K562 (cell line): ENCODE measurements at regions not wholly inside any gene's neighbourhood (a gene's known extent, or its start where the extent isn't known, plus 50 kb on each side); places are given as distances from the start of the nearest gene placed in this dataset.
A peak's percentile ranks its signal among the peaks of the same experiment; 100 is the strongest.

Experiments used
- ATAC-seq: fragments of 200-7000 bp; cut with Tn5 transposase; 3 replicates; pipeline ENCODE4 v1.9.1; 2020; ENCODE audit warnings: moderate library complexity
- BruUV-seq: library from RNA; stranded (reverse); fragments of 400-500 nt; replicated peaks from 2 replicates; lab custom pipeline; 2021; lab: Mats Ljungman, UMichigan
- CTCF ChIA-PET: fragments of 300-600 bp; formaldehyde crosslinking; extraction: SDS; loops from one replicate; lab custom pipeline; 2021; ENCODE audit warnings: low intra/inter-chr PET ratio; lab: Yijun Ruan, JAX
- POLR2A ChIA-PET: fragments of 300-600, 350-650 bp; sonication (Branson Sonifier 250); formaldehyde crosslinking; extraction: SDS; loops from one replicate; lab custom pipeline; 2021; ENCODE audit warnings: antibody characterized with exemption, inconsistent platforms; lab: Yijun Ruan, JAX
- DNase-seq, 4 experiments: peaks; one replicate each; pipeline versions ENCODE4 v3.0.0 to v3.0.0-alpha.2; 2011 to 2018; ENCODE audit warnings: low spot score in 3 of 4, mixed read lengths in 3 of 4; ENCODE audit errors: extremely low read depth in 1 of 4
- FAIRE-seq: peaks from 2 replicates; lab custom pipeline; 2011; peaks lifted over from hg19 to GRCh38; lab: Jason Lieb, UNC
- H2AFZ ChIP-seq: 2 replicates; pipeline ENCODE4 v1.6.0; 2011; ENCODE audit warnings: low read depth, low read length, control low read depth, inconsistent platforms
- H3K27ac ChIP-seq: fragments of 200-600 bp; 3 replicates; pipeline ENCODE4 v1.8.0; 2011; ENCODE audit warnings: low read depth, mild to moderate bottlenecking, control low read depth, inconsistent platforms, low read length, moderate library complexity, mixed read lengths; ENCODE audit errors: extremely low read depth
- H3K27me3 ChIP-seq, 2 experiments: fragments of 300-600 bp in 1 of 2; 2 replicates in 1 of 2; 3 replicates in 1 of 2; pipeline versions ENCODE4 v1.6.0 to v1.8.0; 2011; ENCODE audit warnings: inconsistent platforms in 2 of 2, low read length in 2 of 2, mild to moderate bottlenecking in 1 of 2, mixed read lengths in 1 of 2, moderate library complexity in 1 of 2; ENCODE audit not compliant: control insufficient read depth in 2 of 2, insufficient read depth in 2 of 2
- H3K36me3 ChIP-seq: fragments of 300-600 bp; 3 replicates; pipeline ENCODE4 v1.8.0; 2011; ENCODE audit warnings: mild to moderate bottlenecking, low read length, inconsistent platforms; ENCODE audit not compliant: control insufficient read depth, insufficient read depth
- H3K4me1 ChIP-seq, 2 experiments: fragments of 200-600 bp in 1 of 2; replicated peaks in 1 of 2; 2 replicates in 1 of 2; 3 replicates in 1 of 2; pipeline versions ENCODE4 v1.5.1 to v1.8.0; 2011; ENCODE audit warnings: inconsistent platforms in 2 of 2, low read length in 2 of 2, mild to moderate bottlenecking in 1 of 2, mixed read lengths in 1 of 2, moderate library complexity in 1 of 2; ENCODE audit not compliant: control insufficient read depth in 2 of 2, insufficient read depth in 2 of 2
- H3K4me2 ChIP-seq: 2 replicates; pipeline ENCODE4 v1.6.1; 2011; ENCODE audit warnings: low read length, control low read depth, inconsistent platforms, mixed read lengths; ENCODE audit not compliant: insufficient read depth
- H3K4me3 ChIP-seq: fragments of 200-600 bp; sonication (generic), shearing (Covaris generic); 2 replicates; pipeline ENCODE4 v1.5.1; 2016; ENCODE audit warnings: control low read depth, inconsistent platforms
- H3K79me2 ChIP-seq: fragments of 200-600 bp; 3 replicates; pipeline ENCODE4 v1.8.0; 2011; ENCODE audit warnings: low read length, inconsistent platforms; ENCODE audit not compliant: control insufficient read depth, insufficient read depth
- H3K9ac ChIP-seq, 2 experiments: 2 replicates each; pipeline versions ENCODE4 v1.6.0 to v1.6.1; 2011; ENCODE audit warnings: low read depth in 2 of 2, low read length in 2 of 2, control low read depth in 1 of 2, inconsistent platforms in 1 of 2, mild to moderate bottlenecking in 1 of 2, mixed read lengths in 1 of 2; ENCODE audit not compliant: insufficient read depth in 1 of 2
- H3K9me1 ChIP-seq: one replicate; pipeline ENCODE4 v1.6.0; 2011; ENCODE audit warnings: inconsistent platforms, mild to moderate bottlenecking, low read length, moderate library complexity; ENCODE audit not compliant: control insufficient read depth, insufficient read depth
- H3K9me3 ChIP-seq: replicated peaks from 2 replicates; pipeline ENCODE4 v1.5.1; 2011; ENCODE audit warnings: low read depth, low read length, inconsistent platforms; ENCODE audit not compliant: control insufficient read depth, insufficient read depth
- H4K20me1 ChIP-seq: replicated peaks from 2 replicates; pipeline ENCODE4 v1.6.1; 2011; ENCODE audit warnings: low read length, inconsistent platforms, mixed read lengths; ENCODE audit not compliant: control insufficient read depth, insufficient read depth
- ARID3A ChIP-seq: IDR thresholded peaks from 2 replicates; pipeline ENCODE4 v1.6.1; 2012; ENCODE audit warnings: low read depth, low read length, improper control_type of control experiment, borderline replicate concordance
- CEBPG ChIP-seq, 3 experiments: fragments of 200-800 bp in 1 of 3; sonication (Bioruptor generic) in 1 of 3; sonication (generic) in 1 of 3; formaldehyde crosslinking in 1 of 3; IDR thresholded peaks in 2 of 3; conservative IDR thresholded peaks in 1 of 3; 2 replicates each; pipeline versions ENCODE4 v1.6.1 to v1.8.0; 2016 to 2022; ENCODE audit warnings: missing compliant biosample characterization in 2 of 3, missing genetic modification characterization in 2 of 3, mild to moderate bottlenecking in 1 of 3, missing genetic modification reagents in 1 of 3
- EGR1 ChIP-seq: fragments of 450-650 bp; conservative IDR thresholded peaks from 2 replicates; pipeline ENCODE4 v1.6.1; 2017; ENCODE audit warnings: mild to moderate bottlenecking
- EWSR1 ChIP-seq: fragments of 450-650 bp; IDR thresholded peaks from 2 replicates; pipeline ENCODE4 v1.6.1; 2018; ENCODE audit warnings: borderline replicate concordance, mild to moderate bottlenecking, low read depth, moderate library complexity; ENCODE audit not compliant: partially characterized antibody
- FOSL1 ChIP-seq: fragments of 200-800 bp; sonication (Bioruptor generic); conservative IDR thresholded peaks from 2 replicates; pipeline ENCODE4 v1.6.1; 2016; ENCODE audit warnings: missing genetic modification characterization, missing compliant biosample characterization
- FOXP1 ChIP-seq: sonication (generic); formaldehyde crosslinking; IDR thresholded peaks from 2 replicates; pipeline ENCODE4 v1.8.0; 2022; ENCODE audit warnings: mild to moderate bottlenecking, missing genetic modification reagents
- MNT ChIP-seq, 2 experiments: fragments of 450-650 bp; conservative IDR thresholded peaks; 2 replicates each; pipeline ENCODE4 v1.6.1; 2017; ENCODE audit warnings: mild to moderate bottlenecking in 2 of 2, moderate library complexity in 2 of 2
- PHF20 ChIP-seq: fragments of 450-650 bp; IDR thresholded peaks from 2 replicates; pipeline ENCODE4 v1.6.1; 2018; ENCODE audit not compliant: partially characterized antibody
- POLR2AphosphoS5 ChIP-seq: IDR thresholded peaks from 2 replicates; pipeline ENCODE4 v1.6.1; 2011; ENCODE audit warnings: mild to moderate bottlenecking, low read depth, low read length, moderate library complexity; ENCODE audit not compliant: control insufficient read depth, insufficient read depth
- SIN3A ChIP-seq, 2 experiments: fragments of 150-350 bp in 1 of 2; IDR thresholded peaks; 2 replicates each; pipeline ENCODE4 v1.6.1; 2011 to 2016; ENCODE audit warnings: borderline replicate concordance in 2 of 2, low read depth in 2 of 2, low read length in 2 of 2, mild to moderate bottlenecking in 2 of 2, moderate library complexity in 2 of 2; ENCODE audit not compliant: control insufficient read depth in 1 of 2
- SIRT6 ChIP-seq: IDR thresholded peaks from one replicate; pipeline ENCODE4 v1.6.1; 2012; ENCODE audit warnings: low read depth, mild to moderate bottlenecking, control low read depth, inconsistent platforms, low read length, moderate library complexity
- SOX6 ChIP-seq: fragments of 450-650 bp; IDR thresholded peaks from 2 replicates; pipeline ENCODE4 v1.6.1; 2014; ENCODE audit warnings: mild to moderate bottlenecking
- TCF7L2 ChIP-seq: fragments of 150-350 bp; IDR thresholded peaks from 2 replicates; pipeline ENCODE4 v1.6.1; 2016; ENCODE audit warnings: low read depth, mild to moderate bottlenecking, low read length, moderate library complexity
- TRIM28 ChIP-seq: fragments of 450-650 bp; IDR thresholded peaks from 2 replicates; pipeline ENCODE4 v1.6.1; 2017
- ZBTB8A ChIP-seq: fragments of 450-650 bp; IDR thresholded peaks from 2 replicates; pipeline ENCODE4 v1.6.1; 2018; ENCODE audit warnings: mild to moderate bottlenecking, moderate library complexity; ENCODE audit not compliant: partially characterized antibody
- ZNF263 ChIP-seq: sonication (generic); formaldehyde crosslinking; IDR thresholded peaks from 2 replicates; pipeline ENCODE4 v1.8.0; 2022; ENCODE audit warnings: mild to moderate bottlenecking, missing genetic modification reagents, borderline replicate concordance
- ZNF512 ChIP-seq: IDR thresholded peaks from 2 replicates; pipeline ENCODE4 v1.6.1; 2016; ENCODE audit warnings: missing genetic modification characterization, missing compliant biosample characterization
- WGBS: fragments of 100-300 bp; shearing (Covaris generic); methylation state at CpG from one replicate; pipeline ENCODE4 v1.1.6; 2016; ENCODE audit warnings: low coverage, mixed read lengths; ENCODE audit not compliant: insufficient coverage; ENCODE audit errors: missing lambda C conversion rate; 5-methylcytosine and 5-hydroxymethylcytosine counted together
- in situ Hi-C: fragments of 300-500 bp; cut with MboI; formaldehyde crosslinking; loops from 4 replicates; pipeline ENCODE4 v1.15.0; 2018; ENCODE audit warnings: inconsistent platforms, mixed read lengths
- intact Hi-C: fragments of 100-400 bp; cut with micrococcal nuclease; formaldehyde crosslinking; loops from 2 replicates; pipeline ENCODE4 v1.14.2; 2022

- in situ Hi-C loops, result no loop called here
- no peak overlapping the region for H3K4me3 ChIP-seq
- no peaks in the 10 kb centered on the region for H3K27me3 ChIP-seq
- WGBS, result 2% methylated on average over 7 of the region's 7 CpGs
- peak overlapping the region; percentile 13 for H3K27ac ChIP-seq
- no TSS peak for BruUV-seq
- peak overlapping the region; percentile 56 for H2AFZ ChIP-seq
- DNase-seq, result peak; percentile 52 to 73 (median 62)
- CTCF ChIA-PET, result no interaction called here
- no peaks in the 10 kb centered on the region for H3K9me1 ChIP-seq
- POLR2A ChIA-PET, result interaction anchor here (0.6 to 2.2 kb wide), 5 partner anchors 10 to 88 kb away, joined by 3 to 6 read pairs (median 4); no protein-coding TSS in a partner anchor
- peaks cover 24 to 57% of the 10 kb centered on the region in 2 experiments for H3K4me1 ChIP-seq
- H4K20me1 ChIP-seq, result no peaks in the 10 kb centered on the region
- no peaks in the 10 kb centered on the region for H3K9me3 ChIP-seq
- peak; percentile 79 for FAIRE-seq
- peak; percentile 54 for ATAC-seq
- H3K79me2 ChIP-seq, result no peaks in the 10 kb centered on the region
- no peaks in the 10 kb centered on the region for H3K36me3 ChIP-seq
- H3K4me2 ChIP-seq, result peak overlapping the region; percentile 72
- H3K9ac ChIP-seq, result peak overlapping the region in 1 of 2 experiments; percentile 10; a peak in 1 of 4 replicates
- intact Hi-C loops, result no loop called here
- TF ChIP-seq SOX6 (peak; percentile 23; the same call in 1 of the 2 replicates), SIN3A (IDR thresholded peaks at IDR 0.05; ENCODE audit: borderline replicate concordance in 2 of 2, control insufficient read depth in 1 of 2, low read depth in 2 of 2, low read length in 2 of 2) (no peak), SIRT6 (no peak), FOXP1 (CRISPR knock-in tag) (no peak; the same call in 1 of the 2 replicates), TRIM28 (no peak), MNT (conservative IDR thresholded peaks at IDR 0.05) (no peak), ZBTB8A (no peak), ZNF512 (no peak), FOSL1 (tag) (peak; percentile 39; the same call in 1 of the 2 replicates), TCF7L2 (no peak), EGR1 (no peak), ARID3A (no peak), ZNF263 (CRISPR knock-in tag) (0 out of 2 replicates have a peak, but pooled peaks have one; percentile 19), POLR2AphosphoS5 (peak; percentile 33; the same call in 1 of the 2 replicates), PHF20 (no peak), EWSR1 (no peak), CEBPG (CRISPR knock-in tag; IDR thresholded peaks at IDR 0.05) (0 out of 2 replicates have a peak, but pooled peaks have one; percentile 6), CEBPG (tag; conservative IDR thresholded peaks at IDR 0.05 in 1 of 2, IDR thresholded peaks at IDR 0.05 in 1 of 2) (no peak)
Measured at GRCh38 chr1:168372861-168373371, 92.2 kb downstream of the TBX19 start.
